Keratinocyte (primary cell): ENCODE measurements at regions not wholly inside any gene's neighbourhood (a gene's known extent, or its start where the extent isn't known, plus 50 kb on each side); places are given as distances from the start of the nearest gene placed in this dataset.
A peak's percentile ranks its signal among the peaks of the same experiment; 100 is the strongest.

Experiments used
- DNase-seq: peaks from one replicate; pipeline ENCODE4 v3.0.0-alpha.2; 2011; ENCODE audit warnings: low read depth, missing footprints, low spot score
- FAIRE-seq: peaks from 2 replicates; lab custom pipeline; 2011; peaks lifted over from hg19 to GRCh38; lab: Jason Lieb, UNC
- H2AFZ ChIP-seq: 2 replicates; pipeline ENCODE4 v1.6.0; 2012; ENCODE audit warnings: low read length, control low read depth, inconsistent platforms; ENCODE audit not compliant: control insufficient read depth
- H3K27ac ChIP-seq: 2 replicates; pipeline ENCODE4 v1.5.1; 2011; ENCODE audit warnings: low read length; ENCODE audit not compliant: control insufficient read depth, insufficient read depth
- H3K27me3 ChIP-seq: 3 replicates; pipeline ENCODE4 v1.6.0; 2011; ENCODE audit warnings: low read length; ENCODE audit not compliant: control insufficient read depth, insufficient read depth; ENCODE audit errors: extremely low read depth
- H3K36me3 ChIP-seq, 2 experiments: 2 replicates in 1 of 2; 3 replicates in 1 of 2; pipeline ENCODE4 v1.5.1; 2011; ENCODE audit warnings: low read length in 2 of 2, mild to moderate bottlenecking in 1 of 2; ENCODE audit not compliant: control insufficient read depth in 2 of 2, insufficient read depth in 2 of 2; ENCODE audit errors: extremely low read depth in 1 of 2
- H3K4me1 ChIP-seq: 3 replicates; pipeline ENCODE4 v1.5.1; 2011; ENCODE audit warnings: low read length; ENCODE audit not compliant: control insufficient read depth, insufficient read depth; ENCODE audit errors: extremely low read depth
- H3K4me2 ChIP-seq: 3 replicates; pipeline ENCODE4 v1.6.0; 2011; ENCODE audit warnings: low read depth, low read length; ENCODE audit not compliant: control insufficient read depth, insufficient read depth; ENCODE audit errors: extremely low read depth
- H3K4me3 ChIP-seq, 3 experiments: fragments of 200-600 bp in 1 of 3; sonication (generic) in 1 of 3; 2 replicates in 2 of 3; 3 replicates in 1 of 3; pipeline ENCODE4 v1.5.1; 2011 to 2016; ENCODE audit warnings: low read length in 3 of 3, mild to moderate bottlenecking in 3 of 3, control low read depth in 2 of 3, inconsistent platforms in 1 of 3, low read depth in 1 of 3, mixed read lengths in 1 of 3, mixed run types in 1 of 3, moderate library complexity in 1 of 3; ENCODE audit not compliant: control insufficient read depth in 2 of 3, insufficient read depth in 2 of 3; ENCODE audit errors: extremely low read depth in 1 of 3
- H3K79me2 ChIP-seq: 2 replicates; pipeline ENCODE4 v1.6.0; 2012; ENCODE audit warnings: low read length; ENCODE audit not compliant: control insufficient read depth, insufficient read depth
- H3K9ac ChIP-seq: 3 replicates; pipeline ENCODE4 v1.6.0; 2011; ENCODE audit warnings: low read length; ENCODE audit not compliant: control insufficient read depth, insufficient read depth; ENCODE audit errors: extremely low read depth
- H3K9me1 ChIP-seq: 3 replicates; pipeline ENCODE4 v1.6.0; 2011; ENCODE audit warnings: low read length; ENCODE audit not compliant: control insufficient read depth, insufficient read depth; ENCODE audit errors: extremely low read depth
- H3K9me3 ChIP-seq: 2 replicates; pipeline ENCODE4 v1.5.1; 2012; ENCODE audit warnings: low read depth, low read length; ENCODE audit not compliant: control insufficient read depth
- H4K20me1 ChIP-seq: 3 replicates; pipeline ENCODE4 v1.6.0; 2011; ENCODE audit warnings: low read length; ENCODE audit not compliant: control insufficient read depth, insufficient read depth; ENCODE audit errors: extremely low read depth
- EZH2 ChIP-seq: IDR thresholded peaks from one replicate; pipeline ENCODE4 v1.6.1; 2012; ENCODE audit warnings: inconsistent platforms, mild to moderate bottlenecking, low read length, moderate library complexity
- dilution Hi-C: fragments of 300-500 bp; cut with MboI; formaldehyde crosslinking; loops from one replicate; pipeline ENCODE4 v1.7.0; 2020; ENCODE audit warnings: low sequenced_read_pairs; ENCODE audit not compliant: extremely low pct_ligation_motif_present
- TF ChIP-seq, protein P1 (sequence below), 3 experiments: IDR thresholded peaks in 1 of 3; conservative IDR thresholded peaks in 1 of 3; optimal IDR thresholded peaks in 1 of 3; 2 replicates in 2 of 3; 3 replicates in 1 of 3; pipeline versions ENCODE3 to v1.5.1; 2011; ENCODE audit warnings: low read length in 3 of 3, mild to moderate bottlenecking in 3 of 3, moderate library complexity in 2 of 3, control low read depth in 1 of 3, inconsistent platforms in 1 of 3; ENCODE audit not compliant: insufficient read depth in 2 of 3; ENCODE audit errors: extremely low read depth in 1 of 3

DNA sequence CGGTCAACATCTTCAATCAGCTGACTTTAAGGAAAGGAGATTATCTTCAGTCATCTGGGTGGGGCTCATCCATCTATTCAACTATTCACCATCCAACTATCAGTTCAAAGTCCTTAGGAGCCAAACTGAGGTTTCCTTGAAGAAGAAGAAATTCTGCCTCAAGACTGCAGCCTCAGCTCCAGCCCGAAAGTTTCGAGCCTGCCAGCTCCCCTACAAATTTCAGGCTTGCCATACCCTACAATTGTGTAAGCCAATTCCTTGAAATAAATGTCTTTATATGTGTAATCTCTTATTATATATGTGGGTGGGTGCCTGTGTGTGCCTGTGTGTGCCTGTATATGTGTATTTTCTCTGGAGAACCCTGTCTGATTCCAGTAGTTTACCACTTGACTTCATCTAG is 447.8 kb downstream of the INHBA start:
- no peak overlapping the region for H3K27ac ChIP-seq
- H3K4me3 ChIP-seq: no peak overlapping the region
- no peak overlapping the region for H3K9ac ChIP-seq
- H3K27me3 ChIP-seq: no peaks in the 10 kb centered on the region
- no peaks in the 10 kb centered on the region for H3K9me3 ChIP-seq
- FAIRE-seq (no peak), DNase-seq (no peak)
- no peaks in the 10 kb centered on the region for H3K9me1 ChIP-seq
- H3K4me1 ChIP-seq: peaks cover 13% of the 10 kb centered on the region
- H3K36me3 ChIP-seq: no peaks in the 10 kb centered on the region
- no peak overlapping the region for H2AFZ ChIP-seq
- no peaks in the 10 kb centered on the region for H3K79me2 ChIP-seq
- TF ChIP-seq, protein P1, sequence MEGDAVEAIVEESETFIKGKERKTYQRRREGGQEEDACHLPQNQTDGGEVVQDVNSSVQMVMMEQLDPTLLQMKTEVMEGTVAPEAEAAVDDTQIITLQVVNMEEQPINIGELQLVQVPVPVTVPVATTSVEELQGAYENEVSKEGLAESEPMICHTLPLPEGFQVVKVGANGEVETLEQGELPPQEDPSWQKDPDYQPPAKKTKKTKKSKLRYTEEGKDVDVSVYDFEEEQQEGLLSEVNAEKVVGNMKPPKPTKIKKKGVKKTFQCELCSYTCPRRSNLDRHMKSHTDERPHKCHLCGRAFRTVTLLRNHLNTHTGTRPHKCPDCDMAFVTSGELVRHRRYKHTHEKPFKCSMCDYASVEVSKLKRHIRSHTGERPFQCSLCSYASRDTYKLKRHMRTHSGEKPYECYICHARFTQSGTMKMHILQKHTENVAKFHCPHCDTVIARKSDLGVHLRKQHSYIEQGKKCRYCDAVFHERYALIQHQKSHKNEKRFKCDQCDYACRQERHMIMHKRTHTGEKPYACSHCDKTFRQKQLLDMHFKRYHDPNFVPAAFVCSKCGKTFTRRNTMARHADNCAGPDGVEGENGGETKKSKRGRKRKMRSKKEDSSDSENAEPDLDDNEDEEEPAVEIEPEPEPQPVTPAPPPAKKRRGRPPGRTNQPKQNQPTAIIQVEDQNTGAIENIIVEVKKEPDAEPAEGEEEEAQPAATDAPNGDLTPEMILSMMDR (optimal IDR thresholded peaks at IDR 0.05 in 1 of 3, IDR thresholded peaks at IDR 0.05 in 1 of 3, conservative IDR thresholded peaks at IDR 0.05 in 1 of 3; ENCODE audit: extremely low read depth in 1 of 3, insufficient read depth in 2 of 3, low read length in 3 of 3): no peak
- no peak for TF ChIP-seq EZH2
- H3K4me2 ChIP-seq: no peak overlapping the region
- dilution Hi-C loops: no loop called here
- no peaks in the 10 kb centered on the region for H4K20me1 ChIP-seq

DNA sequence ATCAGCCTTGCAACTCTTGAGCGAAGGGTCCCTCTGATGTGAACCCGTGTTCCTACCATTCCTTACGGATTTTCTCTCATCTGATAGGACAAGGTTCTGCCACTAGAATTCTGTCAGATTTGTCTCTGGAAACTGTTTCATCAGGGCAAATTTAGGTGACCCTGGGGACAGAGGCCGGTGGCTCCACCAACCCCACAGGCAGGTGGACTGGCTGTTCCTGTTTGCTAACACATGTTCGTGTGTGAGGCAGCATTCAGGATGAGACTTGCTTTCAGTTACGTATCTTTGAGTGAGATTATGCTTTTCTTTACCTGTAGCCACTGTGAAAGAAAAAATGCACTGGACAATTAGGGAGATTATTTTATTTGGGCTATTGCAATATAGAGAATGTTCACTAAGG is 449.9 kb downstream of the INHBA start:
- no peak for TF ChIP-seq EZH2
- TF ChIP-seq, protein P1 (optimal IDR thresholded peaks at IDR 0.05 in 1 of 3, IDR thresholded peaks at IDR 0.05 in 1 of 3, conservative IDR thresholded peaks at IDR 0.05 in 1 of 3; ENCODE audit: extremely low read depth in 1 of 3, insufficient read depth in 2 of 3, low read length in 3 of 3): no peak

More for the DNA sequence above, 449.9 kb downstream of the INHBA start:
- no peak overlapping the region for H3K4me2 ChIP-seq
- dilution Hi-C loops: no loop called here
- FAIRE-seq: peak; percentile 59
- H3K9ac ChIP-seq: no peak overlapping the region
- H3K9me1 ChIP-seq: no peaks in the 10 kb centered on the region
- peaks cover 14% of the 10 kb centered on the region for H3K4me1 ChIP-seq
- H3K9me3 ChIP-seq: no peaks in the 10 kb centered on the region
- H3K27me3 ChIP-seq: no peaks in the 10 kb centered on the region
- no peak overlapping the region for H3K4me3 ChIP-seq
- no peaks in the 10 kb centered on the region for H3K79me2 ChIP-seq
- DNase-seq: no peak
- no peaks in the 10 kb centered on the region for H4K20me1 ChIP-seq
- no peak overlapping the region for H3K27ac ChIP-seq
- no peak overlapping the region for H2AFZ ChIP-seq
- H3K36me3 ChIP-seq: no peaks in the 10 kb centered on the region
